ENCODE measurements at regions not wholly inside any gene's neighbourhood (a gene's known extent, or its start where the extent isn't known, plus 50 kb on each side); places are given as distances from the start of the nearest gene placed in this dataset.

- ATAC-seq (ENCODE audit: insufficient read depth, low read depth): no peak
Measured at GRCh38 chr13:53490752-53491151, 462.1 kb downstream of the OLFM4 start.

GRCh38 chr13:53494406-53494805, 465.8 kb downstream of the OLFM4 start:
- Histone ChIP-seq H3K9ac (ENCODE audit: low read depth, low read length) (no peak overlapping the region), H4K20me1 (ENCODE audit: insufficient read depth, low read length) (no peaks in the 10 kb centered on the region), H3K27me3 (ENCODE audit: insufficient read depth, low read length, poor library complexity) (no peaks in the 10 kb centered on the region), H3K4me2 (ENCODE audit: insufficient read depth, low read length) (no peak overlapping the region), H2AFZ (ENCODE audit: low read depth, low read length) (no peak overlapping the region), H3K79me2 (ENCODE audit: insufficient read depth, low read length) (no peaks in the 10 kb centered on the region), H3K4me1 (ENCODE audit: insufficient read depth, low read length) (no peaks in the 10 kb centered on the region), H3K36me3 (ENCODE audit: insufficient read depth, low read length) (no peaks in the 10 kb centered on the region), H3K9me3 (ENCODE audit: insufficient read depth, low read length, severe bottlenecking) (no peaks in the 10 kb centered on the region), H3K27ac (ENCODE audit: low read length) (no peak overlapping the region), H3K4me3 (ENCODE audit: low read depth in 1 of 2, low read length in 2 of 2) (no peak overlapping the region)
- ATAC-seq (ENCODE audit: insufficient read depth, low read depth) (no peak), DNase-seq (no peak)
- no peak for TF ChIP-seq EZH2 (IDR thresholded peaks at IDR 0.05; ENCODE audit: borderline replicate concordance, low read depth, low read length, severe bottlenecking)
- no peak for TF ChIP-seq CTCF (IDR thresholded peaks at IDR 0.05; ENCODE audit: borderline replicate concordance, extremely low read depth, low read length, poor library complexity, severe bottlenecking)

More at GRCh38 chr13:53490752-53491151, 462.1 kb downstream of the OLFM4 start:
- Histone ChIP-seq H3K79me2 (ENCODE audit: insufficient read depth, low read length) (no peaks in the 10 kb centered on the region), H3K27ac (ENCODE audit: low read length) (no peak overlapping the region), H3K27me3 (ENCODE audit: insufficient read depth, low read length, poor library complexity) (no peaks in the 10 kb centered on the region), H3K9ac (ENCODE audit: low read depth, low read length) (no peak overlapping the region), H3K4me3 (ENCODE audit: low read depth in 1 of 2, low read length in 2 of 2) (no peak overlapping the region), H3K36me3 (ENCODE audit: insufficient read depth, low read length) (no peaks in the 10 kb centered on the region), H3K4me2 (ENCODE audit: insufficient read depth, low read length) (no peak overlapping the region), H3K9me3 (ENCODE audit: insufficient read depth, low read length, severe bottlenecking) (no peaks in the 10 kb centered on the region), H2AFZ (ENCODE audit: low read depth, low read length) (no peak overlapping the region), H3K4me1 (ENCODE audit: insufficient read depth, low read length) (no peaks in the 10 kb centered on the region), H4K20me1 (ENCODE audit: insufficient read depth, low read length) (no peaks in the 10 kb centered on the region)
- DNase-seq: no peak
- no peak for TF ChIP-seq EZH2 (IDR thresholded peaks at IDR 0.05; ENCODE audit: borderline replicate concordance, low read depth, low read length, severe bottlenecking)
- TF ChIP-seq CTCF (IDR thresholded peaks at IDR 0.05; ENCODE audit: borderline replicate concordance, extremely low read depth, low read length, poor library complexity, severe bottlenecking): no peak

- Histone ChIP-seq H3K4me1 (ENCODE audit: insufficient read depth, low read length) (no peaks in the 10 kb centered on the region), H3K9me3 (ENCODE audit: insufficient read depth, low read length, severe bottlenecking) (no peaks in the 10 kb centered on the region), H3K27ac (ENCODE audit: low read length) (no peak overlapping the region), H2AFZ (ENCODE audit: low read depth, low read length) (no peak overlapping the region), H3K36me3 (ENCODE audit: insufficient read depth, low read length) (no peaks in the 10 kb centered on the region), H3K4me2 (ENCODE audit: insufficient read depth, low read length) (no peak overlapping the region), H3K79me2 (ENCODE audit: insufficient read depth, low read length) (no peaks in the 10 kb centered on the region), H4K20me1 (ENCODE audit: insufficient read depth, low read length) (no peaks in the 10 kb centered on the region), H3K27me3 (ENCODE audit: insufficient read depth, low read length, poor library complexity) (no peaks in the 10 kb centered on the region), H3K9ac (ENCODE audit: low read depth, low read length) (no peak overlapping the region), H3K4me3 (ENCODE audit: low read depth in 1 of 2, low read length in 2 of 2) (no peak overlapping the region)
- ATAC-seq (ENCODE audit: insufficient read depth, low read depth) (no peak), DNase-seq (no peak)
- TF ChIP-seq CTCF (IDR thresholded peaks at IDR 0.05; ENCODE audit: borderline replicate concordance, extremely low read depth, low read length, poor library complexity, severe bottlenecking): no peak
Measured at GRCh38 chr13:53499576-53500133, 471.0 kb downstream of the OLFM4 start.

GRCh38 chr13:53501387-53501786, 472.8 kb downstream of the OLFM4 start:
- DNase-seq (no peak), ATAC-seq (ENCODE audit: insufficient read depth, low read depth) (no peak)
- no peaks in the 10 kb centered on the region for H3K4me1 ChIP-seq (ENCODE audit: insufficient read depth, low read length)
- H3K27ac ChIP-seq (ENCODE audit: low read length): no peak overlapping the region
- no peaks in the 10 kb centered on the region for H3K36me3 ChIP-seq (ENCODE audit: insufficient read depth, low read length)
- H3K9me3 ChIP-seq (ENCODE audit: insufficient read depth, low read length, severe bottlenecking): no peaks in the 10 kb centered on the region
- TF ChIP-seq EZH2 (IDR thresholded peaks at IDR 0.05; ENCODE audit: borderline replicate concordance, low read depth, low read length, severe bottlenecking) (no peak), CTCF (IDR thresholded peaks at IDR 0.05; ENCODE audit: borderline replicate concordance, extremely low read depth, low read length, poor library complexity, severe bottlenecking) (no peak)
- no peaks in the 10 kb centered on the region for H4K20me1 ChIP-seq (ENCODE audit: insufficient read depth, low read length)
- H3K27me3 ChIP-seq (ENCODE audit: insufficient read depth, low read length, poor library complexity): no peaks in the 10 kb centered on the region
- H3K4me3 ChIP-seq (ENCODE audit: low read depth in 1 of 2, low read length in 2 of 2): no peak overlapping the region
- no peak overlapping the region for H2AFZ ChIP-seq (ENCODE audit: low read depth, low read length)
- H3K9ac ChIP-seq (ENCODE audit: low read depth, low read length): no peak overlapping the region
- no peak overlapping the region for H3K4me2 ChIP-seq (ENCODE audit: insufficient read depth, low read length)
- no peaks in the 10 kb centered on the region for H3K79me2 ChIP-seq (ENCODE audit: insufficient read depth, low read length)
